ENCODE measurements at regions not wholly inside any gene's neighbourhood (a gene's known extent, or its start where the extent isn't known, plus 50 kb on each side); places are given as distances from the start of the nearest gene placed in this dataset.

- TF ChIP-seq CTCF (IDR thresholded peaks at IDR 0.05) = no peak
- no peak for TF ChIP-seq POLR2A (IDR thresholded peaks at IDR 0.05)
- TF ChIP-seq POLR2AphosphoS5 (IDR thresholded peaks at IDR 0.05) = no peak
These were observed 556.0 kb upstream of the CXADR start for GRCh38 chr21:16956824-16957223.

Data from prostate gland (tissue), 2 donors.